Jurkat, Clone E6-1 (cell line): ENCODE measurements at regions not wholly inside any gene's neighbourhood (a gene's known extent, or its start where the extent isn't known, plus 50 kb on each side); places are given as distances from the start of the nearest gene placed in this dataset.
"Not testable (repeated sequence)": the region's sequence is repeated elsewhere in the genome, so short reads cannot be mapped to it uniquely, and the experiment has no call there.

Experiments
- DNase-seq: peaks from one replicate; pipeline ENCODE4 v3.0.0-alpha.2; 2011; ENCODE audit warnings: low read depth, low spot score
- H3K4me3 ChIP-seq: 2 replicates; pipeline ENCODE4 v1.5.1; 2011; ENCODE audit warnings: mild to moderate bottlenecking, low read length, control low read depth, moderate library complexity

GRCh38 chr14:53365486-53366130 lies 212.5 kb upstream of the DDHD1 start:
- H3K4me3 ChIP-seq = no peak overlapping the region
- DNase-seq = no peak

GRCh38 chr14:53362916-53363315 lies 209.8 kb upstream of the DDHD1 start:
- not testable (repeated sequence) for H3K4me3 ChIP-seq, DNase-seq

GRCh38 chr14:53360829-53361228 lies 207.7 kb upstream of the DDHD1 start:
- no peak overlapping the region for H3K4me3 ChIP-seq
- no peak for DNase-seq

DNA sequence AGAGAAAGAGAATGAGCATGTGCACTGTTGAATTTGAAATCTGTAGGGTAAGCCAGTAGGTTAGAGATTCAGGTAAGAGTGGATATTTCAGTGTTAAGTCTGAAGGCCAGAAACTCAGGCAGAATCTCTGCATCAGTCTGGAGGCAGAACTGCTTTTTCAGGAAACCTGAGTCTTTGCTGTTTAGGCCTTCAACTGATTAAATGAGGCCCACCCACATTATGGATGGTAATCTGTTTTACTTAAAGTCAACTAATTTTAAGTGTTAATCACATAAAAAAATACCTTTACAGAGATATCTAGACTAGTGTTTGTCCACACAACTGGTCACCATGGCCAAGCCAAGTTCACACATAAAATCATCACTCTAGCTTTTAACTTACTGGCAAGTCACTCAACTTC lies 205.0 kb upstream of the DDHD1 start:
- DNase-seq = no peak

GRCh38 chr14:53356361-53357150 lies 203.4 kb upstream of the DDHD1 start:
- no peak for DNase-seq
- no peak overlapping the region for H3K4me3 ChIP-seq

More for the DNA sequence above, 205.0 kb upstream of the DDHD1 start:
- no peak overlapping the region for H3K4me3 ChIP-seq

DNA sequence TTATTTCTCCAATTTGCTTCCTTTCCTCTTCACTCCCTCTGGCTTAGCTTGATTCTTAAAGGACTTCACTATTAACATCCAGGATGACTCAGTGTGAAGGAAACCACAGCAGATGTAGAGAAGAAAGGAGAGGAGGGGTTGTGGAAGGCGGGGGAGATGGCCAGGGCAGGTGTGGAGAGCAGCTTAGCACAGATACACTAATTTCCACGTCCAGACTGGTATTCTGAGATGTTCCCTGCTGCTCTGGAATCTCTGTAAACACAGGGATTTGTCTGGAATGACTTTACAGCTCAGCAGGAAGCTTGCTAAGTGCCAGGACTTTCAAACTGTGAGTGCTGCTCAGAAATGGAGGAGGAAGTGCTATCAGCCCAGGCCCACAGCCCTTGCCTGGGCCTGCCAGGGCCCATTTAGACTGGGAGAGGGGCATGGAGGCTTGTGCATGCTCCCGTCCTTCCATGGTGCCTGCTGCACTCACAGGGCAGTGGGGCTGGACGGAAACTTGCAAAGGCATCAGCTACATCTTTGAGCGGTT lies 202.5 kb upstream of the DDHD1 start:
- DNase-seq = peak; percentile 23
- no peak overlapping the region for H3K4me3 ChIP-seq

DNA sequence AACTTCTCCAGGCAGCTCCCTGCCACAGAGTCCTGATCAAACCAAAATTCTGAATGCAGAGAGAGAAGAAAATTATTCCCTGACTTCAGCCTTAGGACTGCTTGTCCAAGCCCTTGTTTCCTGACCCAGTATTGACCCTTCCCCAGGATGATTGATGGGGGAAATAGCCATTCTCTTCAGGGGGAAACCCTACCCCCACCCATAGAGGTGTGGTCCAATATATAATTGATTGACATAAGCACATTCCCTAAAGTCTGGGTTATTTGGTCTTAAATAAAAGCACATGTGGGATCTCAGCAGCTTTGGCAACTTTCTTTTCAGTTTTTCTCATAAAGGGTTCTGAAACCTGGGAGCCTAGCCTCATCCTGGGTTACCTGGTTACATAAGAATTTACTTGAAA lies 201.2 kb upstream of the DDHD1 start:
- no peak for DNase-seq
- no peak overlapping the region for H3K4me3 ChIP-seq

GRCh38 chr14:53350866-53351265 lies 197.7 kb upstream of the DDHD1 start:
- H3K4me3 ChIP-seq = no peak overlapping the region
- no peak for DNase-seq

DNA sequence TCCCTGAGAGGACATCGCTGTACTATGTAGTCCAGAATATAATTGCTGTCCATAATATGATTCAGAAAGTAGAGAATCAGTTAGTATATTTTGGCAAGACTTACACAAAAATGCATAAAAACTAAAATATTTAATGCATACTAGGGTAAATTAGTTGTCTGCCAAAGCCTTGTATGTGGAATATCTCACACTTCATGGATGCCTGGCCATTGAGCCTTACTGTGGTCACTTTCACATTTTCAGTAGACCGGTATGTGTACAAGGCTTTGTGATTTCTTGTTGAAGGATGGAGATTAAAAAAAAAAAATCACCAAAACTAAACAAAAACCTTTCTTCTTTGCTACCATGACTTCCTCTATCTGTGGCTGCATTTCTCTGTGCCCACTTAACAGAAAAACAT lies 197.3 kb upstream of the DDHD1 start:
- no peak for DNase-seq
- H3K4me3 ChIP-seq = no peak overlapping the region

DNA sequence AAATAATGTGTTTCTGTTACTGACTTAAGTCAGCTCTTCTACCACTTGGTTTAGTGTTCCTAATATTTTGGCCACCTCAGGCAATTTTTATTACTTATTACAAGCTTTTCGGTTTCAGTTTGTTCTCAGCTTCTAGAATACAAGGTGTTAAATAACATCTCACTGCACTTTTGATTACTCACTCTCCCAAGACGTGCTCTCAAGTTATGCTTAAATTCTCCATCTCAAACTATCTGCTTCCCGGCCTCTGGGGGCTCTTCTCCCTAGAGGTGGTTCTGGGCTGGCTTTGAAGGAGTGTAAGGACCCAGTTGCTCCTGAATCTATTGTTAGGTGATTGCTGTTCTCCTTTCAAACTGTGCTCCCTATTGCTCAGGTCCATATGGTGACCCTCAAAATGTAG lies 193.9 kb upstream of the DDHD1 start:
- no peak overlapping the region for H3K4me3 ChIP-seq

GRCh38 chr14:53341324-53341723 lies 188.2 kb upstream of the DDHD1 start:
- no peak for DNase-seq
- H3K4me3 ChIP-seq = no peak overlapping the region

More for the DNA sequence above, 193.9 kb upstream of the DDHD1 start:
- no peak for DNase-seq

DNA sequence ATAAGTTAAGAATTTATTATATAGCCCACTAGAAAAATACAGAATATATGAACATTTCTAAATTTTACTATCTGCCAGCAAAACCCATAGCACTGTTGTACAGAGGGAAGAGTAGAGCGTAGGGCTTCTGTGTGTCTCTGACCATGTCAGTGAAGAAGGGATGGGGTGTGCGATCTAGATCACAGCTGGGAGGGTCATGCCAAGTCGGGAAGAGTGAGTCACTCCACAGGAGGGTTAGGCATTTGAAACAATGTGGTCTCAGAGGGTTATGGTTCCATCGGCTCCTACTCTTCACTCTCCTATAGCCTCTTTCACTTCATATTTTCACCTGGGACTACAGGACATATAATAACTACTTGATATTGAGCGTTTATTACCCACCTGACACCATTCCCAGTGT lies 185.1 kb upstream of the DDHD1 start:
- DNase-seq = no peak

GRCh38 chr14:53336729-53337128 lies 183.6 kb upstream of the DDHD1 start:
- H3K4me3 ChIP-seq = no peak overlapping the region
- no peak for DNase-seq

More for the DNA sequence above, 185.1 kb upstream of the DDHD1 start:
- H3K4me3 ChIP-seq = no peak overlapping the region

DNA sequence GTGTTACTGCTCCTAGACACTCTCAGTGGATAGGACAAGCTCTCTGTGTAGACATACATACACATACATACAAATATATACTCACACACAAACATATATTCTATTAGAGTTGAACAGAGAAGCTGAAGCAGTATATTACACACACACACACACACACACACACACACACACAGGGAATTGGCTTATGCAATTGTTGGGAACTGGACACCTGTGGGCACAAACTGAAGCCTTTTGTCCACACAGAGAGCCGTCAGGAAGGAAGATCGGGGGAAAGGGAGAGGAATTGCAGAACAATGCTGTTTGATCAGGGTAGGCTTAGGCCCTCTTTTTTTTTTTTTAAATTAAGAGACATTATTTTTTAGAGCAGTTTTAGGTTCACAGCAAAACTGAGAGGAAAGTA lies 180.7 kb upstream of the DDHD1 start:
- H3K4me3 ChIP-seq = no peak overlapping the region

DNA sequence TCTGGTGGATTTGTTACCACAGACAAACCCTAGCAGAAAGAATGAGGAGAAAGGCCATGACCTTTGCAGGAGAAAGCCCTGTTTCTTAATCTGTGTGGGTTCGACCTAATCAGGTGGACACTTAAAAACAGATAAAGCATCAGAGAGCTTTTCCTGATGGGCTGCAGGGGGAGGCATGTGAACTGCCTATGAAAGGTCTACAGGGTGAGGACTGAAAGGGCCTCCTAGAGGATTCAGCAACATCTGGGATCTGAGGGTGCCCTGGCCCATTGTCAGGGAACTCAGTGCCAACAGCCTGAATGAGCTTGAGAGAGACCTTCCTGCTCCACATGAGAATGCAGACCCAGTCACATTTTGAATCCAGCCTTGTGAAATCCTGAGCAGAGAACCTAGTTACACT lies 178.8 kb upstream of the DDHD1 start:
- no peak overlapping the region for H3K4me3 ChIP-seq
- no peak for DNase-seq

More for the DNA sequence above, 180.7 kb upstream of the DDHD1 start:
- no peak for DNase-seq

DNA sequence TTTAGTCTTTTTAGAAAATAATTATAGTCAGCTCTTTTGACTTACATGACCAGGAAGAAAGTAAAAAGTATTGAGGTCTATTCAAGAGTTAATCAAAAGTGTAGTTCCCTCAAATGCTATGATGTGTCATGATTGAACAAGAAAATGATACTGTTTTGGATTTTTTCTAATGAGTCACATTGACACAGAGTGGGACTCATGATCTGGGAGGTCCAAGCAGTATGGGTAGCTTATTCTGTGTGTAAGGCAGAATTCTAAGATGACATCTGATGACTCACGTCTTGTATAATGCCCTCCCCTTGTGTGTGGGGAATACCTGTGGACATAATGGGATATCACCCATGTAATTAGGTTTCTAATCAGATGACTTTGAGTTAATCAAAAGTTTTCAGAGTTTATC lies 178.1 kb upstream of the DDHD1 start:
- DNase-seq = no peak
- no peak overlapping the region for H3K4me3 ChIP-seq

DNA sequence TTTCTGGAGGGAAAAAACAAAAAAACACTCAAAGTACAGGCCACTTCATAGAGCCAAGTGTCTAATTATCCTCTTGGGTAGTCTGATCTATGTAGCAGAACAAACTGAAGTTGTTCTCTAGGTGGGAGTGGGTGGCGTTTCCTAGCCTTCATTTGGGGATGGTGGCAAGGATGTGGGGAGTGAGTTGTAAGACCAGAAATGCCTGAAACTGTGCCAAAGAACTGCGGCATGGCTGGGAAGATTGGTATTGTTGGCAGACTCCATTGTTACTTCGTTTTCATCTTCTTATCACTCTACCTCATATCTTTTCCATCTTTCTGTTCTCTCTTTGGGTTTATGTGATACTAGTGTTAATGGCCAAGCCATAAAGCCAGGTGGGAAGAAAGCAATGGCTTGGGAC lies 177.3 kb upstream of the DDHD1 start:
- DNase-seq = no peak
- H3K4me3 ChIP-seq = no peak overlapping the region

- no peak for DNase-seq
- no peak overlapping the region for H3K4me3 ChIP-seq
These were observed 175.7 kb upstream of the DDHD1 start for GRCh38 chr14:53328841-53329240.

GRCh38 chr14:53327716-53328115 lies 174.6 kb upstream of the DDHD1 start:
- no peak for DNase-seq
- H3K4me3 ChIP-seq = no peak overlapping the region

- DNase-seq = peak; percentile 58
- no peak overlapping the region for H3K4me3 ChIP-seq
These were observed 172.2 kb upstream of the DDHD1 start for GRCh38 chr14:53325176-53325806.
